ENCODE measurements at regions not wholly inside any gene's neighbourhood (a gene's known extent, or its start where the extent isn't known, plus 50 kb on each side); places are given as distances from the start of the nearest gene placed in this dataset.

GRCh38 chr4:163048447-163048846 lies 118.2 kb downstream of the NAF1 start:
- Histone ChIP-seq H2AFZ (no peak overlapping the region), H3K4me3 (no peak overlapping the region), H3K4me1 (ENCODE audit: insufficient read depth) (no peaks in the 10 kb centered on the region), H3K79me2 (ENCODE audit: insufficient read depth) (no peaks in the 10 kb centered on the region), H3K36me3 (ENCODE audit: low read depth) (no peaks in the 10 kb centered on the region), H3K27me3 (replicated peaks; ENCODE audit: insufficient read depth) (0 out of 2 replicates have a peak, but pooled peaks cover 8% of the 10 kb centered on the region), H3K9ac (no peak overlapping the region), H3K4me2 (ENCODE audit: unreplicated experiment) (no peak overlapping the region), H3K27ac (no peak overlapping the region), H3K9me3 (ENCODE audit: low read depth) (no peaks in the 10 kb centered on the region), H4K20me1 (ENCODE audit: insufficient read depth) (no peaks in the 10 kb centered on the region), H3K9me2 (ENCODE audit: insufficient read depth) (no peaks in the 10 kb centered on the region), H3F3A (ENCODE audit: insufficient read depth) (no peaks in the 10 kb centered on the region)
- DNase-seq, result peak; percentile 67
- WGBS, 2 experiments (ENCODE audit: low coverage in 1 of 2, low lambda C conversion rate in 2 of 2, missing lambda C conversion rate in 2 of 2), result 48 to 59% methylated on average over 3 of the region's 3 CpGs
- in situ Hi-C loops (cut with MboI), result loop anchor here (25.0 kb wide), 1 partner anchor 536 kb away; no protein-coding TSS in a partner anchor
- no peak for TF ChIP-seq EZH2 (IDR thresholded peaks at IDR 0.05; ENCODE audit: insufficient read depth, poor library complexity, severe bottlenecking)
- TF ChIP-seq EZH2phosphoT487 (IDR thresholded peaks at IDR 0.05; ENCODE audit: insufficient read depth, low read depth), result no peak

GRCh38 chr4:163042306-163042705 lies 124.4 kb downstream of the NAF1 start:
- H3K9me3 ChIP-seq (ENCODE audit: low read depth), result no peaks in the 10 kb centered on the region
- H3K27ac ChIP-seq, result no peak overlapping the region
- H3K4me1 ChIP-seq (ENCODE audit: insufficient read depth), result no peaks in the 10 kb centered on the region
- H3K4me2 ChIP-seq (ENCODE audit: unreplicated experiment), result no peak overlapping the region
- no peaks in the 10 kb centered on the region for H3K79me2 ChIP-seq (ENCODE audit: insufficient read depth)
- DNase-seq, result no peak
- no peak for TF ChIP-seq EZH2 (IDR thresholded peaks at IDR 0.05; ENCODE audit: insufficient read depth, poor library complexity, severe bottlenecking)
- no peak for TF ChIP-seq EZH2phosphoT487 (IDR thresholded peaks at IDR 0.05; ENCODE audit: insufficient read depth, low read depth)
- H3K27me3 ChIP-seq (replicated peaks; ENCODE audit: insufficient read depth), result 0 out of 2 replicates have a peak, but pooled peaks cover 8% of the 10 kb centered on the region
- in situ Hi-C loops (cut with MboI), result loop anchor here (25.0 kb wide), 1 partner anchor 530 kb away; no protein-coding TSS in a partner anchor
- H3K9ac ChIP-seq, result no peak overlapping the region
- 37 to 41% methylated on average over 3 of the region's 3 CpGs for WGBS, 2 experiments (ENCODE audit: low coverage in 1 of 2, low lambda C conversion rate in 2 of 2, missing lambda C conversion rate in 2 of 2)
- no peaks in the 10 kb centered on the region for H4K20me1 ChIP-seq (ENCODE audit: insufficient read depth)
- no peaks in the 10 kb centered on the region for H3F3A ChIP-seq (ENCODE audit: insufficient read depth)
- H2AFZ ChIP-seq, result no peak overlapping the region
- H3K36me3 ChIP-seq (ENCODE audit: low read depth), result no peaks in the 10 kb centered on the region
- H3K9me2 ChIP-seq (ENCODE audit: insufficient read depth), result no peaks in the 10 kb centered on the region
- H3K4me3 ChIP-seq, result no peak overlapping the region

DNA sequence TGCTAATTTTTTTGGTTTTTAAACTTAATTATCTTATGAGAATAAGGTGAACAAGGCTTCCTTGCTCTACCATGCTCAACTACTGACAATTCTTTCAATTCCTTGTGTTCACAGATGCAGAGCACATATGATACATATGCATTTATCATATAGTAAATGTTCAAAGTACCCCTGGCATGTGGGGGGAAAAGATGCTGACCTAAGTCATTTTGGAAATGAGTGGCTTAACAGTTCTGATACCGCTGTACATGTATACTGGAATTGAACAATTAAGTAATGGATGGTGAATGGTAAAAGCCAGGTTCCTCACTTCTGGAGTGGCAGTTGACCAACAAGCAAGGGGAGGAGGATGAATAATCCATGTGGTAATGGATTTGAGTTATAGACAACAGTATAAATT lies 149.6 kb downstream of the NAF1 start:
- no peaks in the 10 kb centered on the region for H3K27me3 ChIP-seq (replicated peaks; ENCODE audit: insufficient read depth)
- no peak for DNase-seq
- no peaks in the 10 kb centered on the region for H3K9me3 ChIP-seq (ENCODE audit: low read depth)
- no peaks in the 10 kb centered on the region for H3F3A ChIP-seq (ENCODE audit: insufficient read depth)
- H3K4me1 ChIP-seq (ENCODE audit: insufficient read depth), result no peaks in the 10 kb centered on the region
- no peak overlapping the region for H3K9ac ChIP-seq
- in situ Hi-C loops (cut with MboI), result no loop called here
- no peaks in the 10 kb centered on the region for H3K9me2 ChIP-seq (ENCODE audit: insufficient read depth)
- no peak overlapping the region for H3K4me2 ChIP-seq (ENCODE audit: unreplicated experiment)
- no peaks in the 10 kb centered on the region for H3K36me3 ChIP-seq (ENCODE audit: low read depth)
- no peak overlapping the region for H3K27ac ChIP-seq
- H3K79me2 ChIP-seq (ENCODE audit: insufficient read depth), result no peaks in the 10 kb centered on the region
- no peak for TF ChIP-seq EZH2 (IDR thresholded peaks at IDR 0.05; ENCODE audit: insufficient read depth, poor library complexity, severe bottlenecking)
- TF ChIP-seq EZH2phosphoT487 (IDR thresholded peaks at IDR 0.05; ENCODE audit: insufficient read depth, low read depth), result no peak
- no peak overlapping the region for H3K4me3 ChIP-seq
- no peaks in the 10 kb centered on the region for H4K20me1 ChIP-seq (ENCODE audit: insufficient read depth)
- no peak overlapping the region for H2AFZ ChIP-seq
- 21 to 31% methylated on average over 1 of the region's 1 CpG for WGBS, 2 experiments (ENCODE audit: low coverage in 1 of 2, low lambda C conversion rate in 2 of 2, missing lambda C conversion rate in 2 of 2)

GRCh38 chr4:163012816-163013215 lies 153.9 kb downstream of the NAF1 start:
- Histone ChIP-seq H4K20me1 (ENCODE audit: insufficient read depth) (no peaks in the 10 kb centered on the region), H3K4me1 (ENCODE audit: insufficient read depth) (no peaks in the 10 kb centered on the region), H3K27me3 (replicated peaks; ENCODE audit: insufficient read depth) (no peaks in the 10 kb centered on the region), H2AFZ (no peak overlapping the region), H3K9me3 (ENCODE audit: low read depth) (no peaks in the 10 kb centered on the region), H3K4me3 (no peak overlapping the region), H3F3A (ENCODE audit: insufficient read depth) (no peaks in the 10 kb centered on the region), H3K4me2 (ENCODE audit: unreplicated experiment) (no peak overlapping the region), H3K9ac (no peak overlapping the region), H3K79me2 (ENCODE audit: insufficient read depth) (no peaks in the 10 kb centered on the region), H3K36me3 (ENCODE audit: low read depth) (no peaks in the 10 kb centered on the region), H3K9me2 (ENCODE audit: insufficient read depth) (no peaks in the 10 kb centered on the region), H3K27ac (no peak overlapping the region)
- WGBS, 2 experiments (ENCODE audit: low coverage in 1 of 2, low lambda C conversion rate in 2 of 2, missing lambda C conversion rate in 2 of 2), result 3% methylated on average over 4 of the region's 4 CpGs
- DNase-seq, result no peak
- in situ Hi-C loops (cut with MboI), result no loop called here
- TF ChIP-seq EZH2 (IDR thresholded peaks at IDR 0.05; ENCODE audit: insufficient read depth, poor library complexity, severe bottlenecking) (no peak), EZH2phosphoT487 (IDR thresholded peaks at IDR 0.05; ENCODE audit: insufficient read depth, low read depth) (no peak)

GRCh38 chr4:163003979-163004378 lies 162.7 kb downstream of the NAF1 start:
- Histone ChIP-seq H3K27me3 (replicated peaks; ENCODE audit: insufficient read depth) (no peaks in the 10 kb centered on the region), H3K36me3 (ENCODE audit: low read depth) (no peaks in the 10 kb centered on the region), H3K9me3 (ENCODE audit: low read depth) (no peaks in the 10 kb centered on the region), H3K4me1 (ENCODE audit: insufficient read depth) (no peaks in the 10 kb centered on the region), H3K4me2 (ENCODE audit: unreplicated experiment) (no peak overlapping the region), H3F3A (ENCODE audit: insufficient read depth) (no peaks in the 10 kb centered on the region), H4K20me1 (ENCODE audit: insufficient read depth) (no peaks in the 10 kb centered on the region), H3K9me2 (ENCODE audit: insufficient read depth) (no peaks in the 10 kb centered on the region), H3K79me2 (ENCODE audit: insufficient read depth) (no peaks in the 10 kb centered on the region), H3K9ac (no peak overlapping the region), H3K27ac (no peak overlapping the region), H3K4me3 (no peak overlapping the region), H2AFZ (no peak overlapping the region)
- TF ChIP-seq EZH2phosphoT487 (IDR thresholded peaks at IDR 0.05; ENCODE audit: insufficient read depth, low read depth) (no peak), EZH2 (IDR thresholded peaks at IDR 0.05; ENCODE audit: insufficient read depth, poor library complexity, severe bottlenecking) (no peak)
- DNase-seq, result no peak
- WGBS, 2 experiments (ENCODE audit: low coverage in 1 of 2, low lambda C conversion rate in 2 of 2, missing lambda C conversion rate in 2 of 2), result 18 to 20% methylated on average over 4 of the region's 4 CpGs
- in situ Hi-C loops (cut with MboI), result no loop called here
